NCI-H2029 treated with DMSO at 0.1 percent for 48 hours (cell line): ENCODE measurements at regions not wholly inside any gene's neighbourhood (a gene's known extent, or its start where the extent isn't known, plus 50 kb on each side); places are given as distances from the start of the nearest gene placed in this dataset.

ENCODE experiments used
- DNase-seq: peaks from one replicate; lab custom pipeline; 2025; lab: John Stamatoyannopoulos, UW

GRCh38 chr2:137729305-137729704, 235.0 kb upstream of the HNMT start:
- DNase-seq: no peak

- DNase-seq: no peak
Observed at GRCh38 chr2:137737559-137737958, 226.7 kb upstream of the HNMT start.

GRCh38 chr2:137741784-137742362, 222.4 kb upstream of the HNMT start:
- no peak for DNase-seq

- no peak for DNase-seq
Observed at GRCh38 chr2:137747509-137747908, 216.8 kb upstream of the HNMT start.

- no peak for DNase-seq
Observed at GRCh38 chr2:137748533-137748932, 215.7 kb upstream of the HNMT start.

GRCh38 chr2:137764646-137765045, 199.6 kb upstream of the HNMT start:
- DNase-seq: no peak

GRCh38 chr2:137769406-137769805, 194.9 kb upstream of the HNMT start:
- no peak for DNase-seq

- no peak for DNase-seq
Observed at GRCh38 chr2:137770166-137770565, 194.1 kb upstream of the HNMT start.

- no peak for DNase-seq
Observed at GRCh38 chr2:137771064-137771463, 193.2 kb upstream of the HNMT start.

- DNase-seq: no peak
Observed at GRCh38 chr2:137772451-137772850, 191.8 kb upstream of the HNMT start.

GRCh38 chr2:137775529-137775928, 188.7 kb upstream of the HNMT start:
- no peak for DNase-seq

- DNase-seq: no peak
Observed at GRCh38 chr2:137776697-137777096, 187.6 kb upstream of the HNMT start.

- no peak for DNase-seq
Observed at GRCh38 chr2:137797641-137798040, 166.6 kb upstream of the HNMT start.

GRCh38 chr2:137799600-137799999, 164.7 kb upstream of the HNMT start:
- no peak for DNase-seq

- DNase-seq: no peak
Observed at GRCh38 chr2:137800386-137800785, 163.9 kb upstream of the HNMT start.

- DNase-seq: no peak
Observed at GRCh38 chr2:137801228-137801627, 163.0 kb upstream of the HNMT start.

- no peak for DNase-seq
Observed at GRCh38 chr2:137802038-137802437, 162.2 kb upstream of the HNMT start.

- DNase-seq: no peak
Observed at GRCh38 chr2:137806068-137806805, 158.0 kb upstream of the HNMT start.

GRCh38 chr2:137809252-137809651, 155.0 kb upstream of the HNMT start:
- no peak for DNase-seq

GRCh38 chr2:137809837-137810236, 154.4 kb upstream of the HNMT start:
- DNase-seq: no peak

- DNase-seq: no peak
Observed at GRCh38 chr2:137812517-137812916, 151.8 kb upstream of the HNMT start.

- no peak for DNase-seq
Observed at GRCh38 chr2:137813176-137813575, 151.1 kb upstream of the HNMT start.

- no peak for DNase-seq
Observed at GRCh38 chr2:137817058-137817457, 147.2 kb upstream of the HNMT start.

GRCh38 chr2:137823196-137823595, 141.1 kb upstream of the HNMT start:
- no peak for DNase-seq
